ENCODE measurements at regions not wholly inside any gene's neighbourhood (a gene's known extent, or its start where the extent isn't known, plus 50 kb on each side); places are given as distances from the start of the nearest gene placed in this dataset.
A peak's percentile ranks its signal among the peaks of the same experiment; 100 is the strongest.

DNA sequence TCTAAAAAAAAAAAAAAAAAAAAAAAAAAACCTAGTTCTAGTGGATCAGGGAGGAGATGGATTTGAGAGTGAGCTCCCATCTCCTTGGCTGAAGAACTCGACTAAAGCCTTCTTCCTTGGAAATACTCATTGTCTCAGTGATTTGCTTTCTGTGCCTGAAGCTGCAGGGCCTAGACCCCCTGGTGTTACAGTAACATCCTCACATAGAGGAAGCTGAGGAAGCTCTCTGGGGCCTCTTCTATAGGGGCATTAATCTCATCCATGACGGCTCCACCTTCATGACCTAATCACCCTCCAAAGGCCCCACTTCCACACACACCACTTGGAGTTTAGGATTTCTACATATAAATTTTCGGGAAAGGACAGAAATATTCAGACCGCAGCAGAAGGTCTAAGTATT is 95.9 kb upstream of the ETS2 start:
- no peak for DNase-seq

GRCh38 chr21:38712071-38712470 is 93.7 kb upstream of the ETS2 start:
- peak; percentile 46 for DNase-seq

- DNase-seq = no peak
Observed at GRCh38 chr21:38712664-38713063, 93.1 kb upstream of the ETS2 start.

DNA sequence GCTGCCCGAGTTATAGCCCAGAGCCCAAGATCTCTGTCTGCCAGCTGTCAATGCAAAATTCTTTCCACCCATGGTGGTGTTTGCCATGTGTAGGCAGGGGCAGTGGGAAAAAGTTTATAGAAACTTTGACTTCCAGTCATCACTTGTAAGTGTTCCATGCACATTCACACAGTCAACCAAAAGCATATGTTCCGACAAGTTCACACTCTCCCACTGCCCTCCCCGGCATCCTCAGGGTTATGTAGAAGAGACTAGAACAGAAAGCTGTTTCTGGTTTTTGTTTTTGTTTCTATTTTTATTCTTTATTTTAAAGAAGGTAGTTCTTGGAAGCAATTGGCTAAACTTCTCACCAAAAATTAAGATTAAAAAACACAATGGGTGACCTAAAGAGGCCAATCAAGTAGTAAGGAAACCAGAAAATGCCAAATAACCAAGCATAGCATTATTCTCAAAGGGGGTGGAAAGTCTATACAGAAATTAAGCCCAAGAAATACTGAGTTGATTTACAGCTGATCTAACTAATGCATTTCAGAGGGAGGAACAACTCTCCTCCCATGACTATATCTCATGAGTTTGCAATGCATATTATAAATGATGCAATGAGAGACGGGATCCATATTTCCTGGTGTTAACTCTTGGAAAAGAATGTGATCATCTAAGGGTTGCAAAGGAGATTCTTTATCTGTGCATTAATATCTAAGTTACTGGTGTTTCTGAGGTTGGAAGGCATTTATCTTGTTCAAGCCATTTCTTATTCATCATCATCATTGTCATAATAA is 91.5 kb upstream of the ETS2 start:
- peak; percentile 59 for DNase-seq

GRCh38 chr21:38714999-38715398 is 90.7 kb upstream of the ETS2 start:
- peak; percentile 43 for DNase-seq

- DNase-seq = no peak
Observed at GRCh38 chr21:38716088-38716487, 89.6 kb upstream of the ETS2 start.

DNA sequence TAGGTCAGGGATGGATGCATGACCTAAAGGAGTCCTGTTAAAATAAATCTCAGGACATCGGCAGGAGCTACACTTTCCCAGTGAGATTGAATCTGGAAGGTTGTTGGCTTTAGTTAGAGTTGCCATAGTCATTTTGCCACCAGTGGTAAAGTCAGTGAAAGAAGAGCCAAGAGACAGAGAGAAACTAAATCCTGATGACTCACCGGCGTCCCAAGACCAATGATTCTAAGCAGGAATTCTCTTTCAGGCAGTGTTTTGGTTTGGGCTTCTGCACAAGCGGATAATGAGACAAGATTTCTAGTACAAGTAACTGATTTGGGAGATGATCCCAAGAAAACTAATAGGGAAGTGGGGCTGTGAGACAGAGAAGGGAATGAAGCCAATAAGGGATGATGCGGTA is 88.8 kb upstream of the ETS2 start:
- DNase-seq = peak; percentile 34

- peak; percentile 40 for DNase-seq
Observed at GRCh38 chr21:38718481-38718880, 87.2 kb upstream of the ETS2 start.

DNA sequence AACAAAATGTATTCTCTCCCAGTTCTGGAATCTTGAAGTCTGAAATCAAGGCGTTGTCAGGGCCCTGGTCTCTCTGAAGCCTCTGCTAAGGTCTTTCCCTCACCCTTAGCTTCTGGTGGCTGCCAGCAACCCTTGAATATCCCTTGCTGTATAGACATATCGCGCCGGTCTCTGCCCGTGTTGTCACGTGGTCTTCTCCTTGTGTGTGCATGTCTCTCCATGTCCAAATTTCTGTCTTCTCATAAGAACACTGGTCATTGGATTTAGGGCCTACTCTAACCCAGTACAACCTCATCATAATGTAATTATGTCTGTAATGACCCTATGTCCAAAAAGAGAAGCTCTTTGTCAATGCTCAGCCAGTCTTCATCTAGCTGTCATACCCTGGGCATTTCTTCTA is 85.7 kb upstream of the ETS2 start:
- DNase-seq = no peak

GRCh38 chr21:38721055-38721454 is 84.7 kb upstream of the ETS2 start:
- no peak for DNase-seq

DNA sequence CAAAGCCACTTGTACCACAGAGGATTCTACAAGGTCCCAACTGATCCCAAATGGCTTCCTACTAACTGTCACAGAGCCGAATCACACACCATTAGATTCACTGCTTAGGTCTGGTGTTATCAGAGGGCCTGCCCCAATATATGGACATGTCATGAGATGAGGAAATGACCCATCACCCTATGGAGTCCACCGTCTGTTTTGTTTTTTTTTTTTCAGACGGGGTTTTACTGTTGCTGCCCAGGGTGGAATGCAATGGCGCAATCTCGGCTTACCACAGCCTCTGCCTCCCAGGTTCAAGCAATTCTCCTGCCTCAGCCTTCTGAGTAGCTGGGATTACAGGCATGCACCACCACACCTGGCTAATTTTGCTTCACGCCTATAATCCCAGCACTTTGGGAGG is 83.8 kb upstream of the ETS2 start:
- DNase-seq = peak; percentile 45

DNA sequence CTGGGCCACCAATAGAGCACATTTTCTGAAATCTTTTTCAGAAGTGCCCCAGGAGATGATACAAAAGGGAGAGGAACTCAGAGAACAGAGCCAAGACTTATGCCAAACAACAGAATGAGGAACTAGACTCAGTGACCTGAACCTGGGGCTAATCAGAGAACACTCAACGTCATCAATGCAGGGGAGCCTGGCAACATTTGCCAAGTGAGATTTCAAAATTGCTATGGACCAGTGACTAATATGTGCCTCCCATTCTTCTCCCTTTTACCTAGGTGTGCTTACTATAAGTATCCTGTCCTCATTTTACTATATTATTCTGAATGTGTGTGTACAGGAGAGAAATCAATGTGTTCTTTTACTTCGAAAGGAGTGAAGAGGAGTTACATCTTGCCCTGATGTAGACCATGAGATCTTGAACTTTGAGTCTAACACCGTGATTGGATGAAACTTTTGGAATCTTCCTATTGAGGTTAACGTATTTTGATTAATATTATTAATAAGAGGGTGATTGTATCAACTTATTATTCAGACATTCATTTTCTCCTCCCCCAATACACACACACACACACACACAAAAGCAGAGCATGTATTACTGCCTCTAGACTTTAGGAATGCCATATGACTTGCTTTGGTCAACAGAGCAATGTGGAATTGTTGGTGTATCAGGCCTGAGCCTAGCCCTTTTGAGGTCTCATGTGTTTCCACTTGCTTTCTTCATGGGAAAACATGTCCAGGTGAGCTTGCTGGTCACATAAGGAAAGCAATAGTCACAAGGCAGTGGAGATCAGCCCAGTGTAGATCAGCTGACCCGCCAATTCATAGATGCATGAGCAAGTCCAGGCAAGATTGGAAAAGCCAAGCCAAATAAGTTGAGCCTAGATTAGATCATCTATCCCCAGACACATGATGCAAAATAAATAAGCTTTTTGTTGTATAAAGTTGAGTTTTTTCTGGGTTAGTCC is 80.3 kb upstream of the ETS2 start:
- DNase-seq = no peak

- no peak for DNase-seq
Observed at GRCh38 chr21:38726482-38726881, 79.2 kb upstream of the ETS2 start.

- no peak for DNase-seq
Observed at GRCh38 chr21:38729291-38729690, 76.4 kb upstream of the ETS2 start.

DNA sequence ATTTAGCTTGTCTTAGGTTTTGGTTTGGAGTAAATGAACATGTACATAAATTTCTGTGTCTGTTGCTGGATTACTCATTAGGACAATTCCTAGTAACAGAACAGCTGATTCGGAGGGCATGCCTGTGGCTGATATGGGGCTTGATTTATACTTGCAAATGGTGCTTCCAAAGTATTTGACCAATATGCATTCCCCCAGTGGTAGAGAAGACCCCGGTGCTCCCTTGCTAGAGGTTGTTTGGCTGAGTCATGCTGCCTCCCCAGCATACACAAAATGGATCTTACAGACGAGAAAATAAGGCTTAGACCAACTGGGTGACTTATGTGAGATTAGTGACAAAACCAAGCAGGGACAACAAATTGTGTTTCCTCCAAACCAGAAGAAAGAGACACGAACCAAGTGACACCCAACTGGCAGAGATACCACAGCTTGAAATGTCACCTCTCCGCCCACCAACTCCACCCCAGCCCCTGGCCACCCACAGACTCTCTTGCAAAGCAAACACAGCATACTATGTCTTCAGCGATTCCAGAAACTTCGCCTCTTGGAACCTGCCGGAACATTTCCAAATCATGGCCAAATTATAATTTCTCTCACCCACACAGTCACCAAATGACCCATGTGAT is 75.9 kb upstream of the ETS2 start:
- DNase-seq = peak; percentile 82

DNA sequence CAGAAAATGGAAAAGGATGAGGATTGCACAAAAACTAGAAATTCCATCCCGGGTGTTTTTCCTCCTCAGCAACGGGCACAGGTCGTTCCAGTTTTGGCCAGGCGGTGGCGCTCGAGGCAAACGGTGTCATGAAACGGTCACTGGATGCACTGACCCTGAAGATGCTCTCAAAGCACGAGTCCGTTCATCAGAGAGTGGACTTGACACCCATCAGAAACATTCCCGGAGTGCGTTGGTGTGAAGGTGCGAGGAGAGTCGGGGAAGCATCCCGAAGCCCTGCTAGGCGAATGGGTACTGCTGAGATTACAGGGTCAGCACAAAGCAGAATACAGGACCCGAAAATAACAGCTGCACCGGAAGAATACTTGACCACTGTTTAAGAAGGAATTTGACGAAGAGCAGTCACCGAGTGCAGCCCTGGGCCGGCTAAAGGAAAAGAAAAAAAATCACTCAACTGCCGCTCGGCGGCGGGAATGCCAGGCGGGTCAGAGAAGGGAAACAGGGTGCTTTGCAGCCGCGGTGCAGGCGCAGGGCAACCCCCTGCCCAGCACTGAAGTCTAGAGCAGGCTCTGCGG is 71.7 kb upstream of the ETS2 start:
- DNase-seq = peak; percentile 62

- no peak for DNase-seq
Observed at GRCh38 chr21:38734646-38735365, 70.9 kb upstream of the ETS2 start.

DNA sequence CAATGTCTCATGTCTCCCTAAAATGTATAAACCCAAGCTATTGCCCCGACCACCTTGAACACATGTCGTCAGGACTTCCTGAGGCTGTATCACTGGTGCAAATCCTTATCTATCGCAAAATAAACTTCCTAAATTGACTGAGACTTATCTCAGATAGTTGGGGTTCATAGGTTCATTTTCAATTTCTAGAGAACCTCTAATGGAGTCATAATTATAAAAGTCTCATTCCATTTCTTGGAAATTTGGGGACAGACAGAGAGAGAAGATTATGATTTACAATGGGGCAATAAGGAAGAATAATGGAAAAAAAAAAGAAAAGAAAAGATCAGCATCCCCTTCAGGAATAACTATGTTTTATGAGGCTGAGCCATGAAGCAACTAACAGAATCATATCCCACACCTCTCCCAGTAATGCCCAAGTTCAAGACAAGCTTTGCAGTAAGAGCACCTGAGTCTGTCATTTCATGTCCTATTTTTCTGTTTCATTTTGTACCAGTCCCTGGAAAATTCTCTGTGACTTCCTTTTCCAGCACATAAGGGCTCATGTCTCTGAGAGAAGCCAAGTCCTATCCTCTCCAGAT is 70.0 kb upstream of the ETS2 start:
- no peak for DNase-seq

GRCh38 chr21:38740090-38740489 is 65.6 kb upstream of the ETS2 start:
- no peak for DNase-seq

DNA sequence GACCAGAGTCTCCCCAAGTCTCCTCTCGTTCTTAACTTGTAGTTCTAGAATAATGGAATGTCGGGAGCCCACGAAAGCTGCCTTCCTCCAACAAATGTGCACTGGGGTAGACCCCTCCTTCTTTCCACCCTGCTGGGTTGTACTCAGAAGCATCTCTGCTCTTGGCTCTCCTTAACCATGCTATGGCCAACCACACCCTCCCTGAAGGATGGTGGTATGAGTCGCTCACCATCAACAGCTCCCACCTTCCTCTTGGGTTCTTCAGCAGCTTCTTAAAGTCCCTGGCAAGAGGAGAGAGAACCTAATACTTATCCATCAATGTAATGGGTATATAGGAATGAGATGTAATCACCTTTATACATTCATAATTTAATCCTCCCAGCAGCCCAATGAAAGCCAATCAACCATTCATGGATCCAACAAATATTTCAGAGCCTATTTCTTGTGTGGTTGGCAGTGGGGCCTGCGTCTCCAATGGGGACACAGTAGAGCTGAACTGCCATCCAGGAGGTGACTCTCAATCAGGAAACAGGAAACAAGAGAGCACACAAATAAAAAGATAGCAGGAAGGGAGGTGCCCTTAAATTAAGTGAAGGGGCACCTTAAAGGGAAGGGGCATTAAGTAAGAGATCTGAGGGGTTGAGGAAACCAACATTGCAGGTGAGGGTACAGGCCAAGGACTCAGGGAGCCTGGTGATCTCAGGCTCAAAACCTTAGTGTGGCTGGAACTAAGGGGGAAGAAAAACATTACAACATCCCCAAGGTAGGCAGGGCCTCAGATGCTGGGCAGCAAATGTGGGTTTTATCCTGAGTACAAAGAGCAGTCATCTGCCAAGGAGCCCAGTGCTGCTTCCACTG is 64.4 kb upstream of the ETS2 start:
- DNase-seq = no peak

- DNase-seq = no peak
Observed at GRCh38 chr21:38741950-38742256, 63.8 kb upstream of the ETS2 start.

Data from fibroblast of skin of abdomen (primary cell).